Peyer's patch (tissue), 4 donors: ENCODE measurements at regions not wholly inside any gene's neighbourhood (a gene's known extent, or its start where the extent isn't known, plus 50 kb on each side); places are given as distances from the start of the nearest gene placed in this dataset.
"Not testable (repeated sequence)": the region's sequence is repeated elsewhere in the genome, so short reads cannot be mapped to it uniquely, and the experiment has no call there.

ENCODE experiments used
- CTCF ChIP-seq, 6 experiments: fragments of 450-650 bp in 4 of 6; fragments of 200-600 bp in 2 of 6; sonication (generic) in 1 of 6; IDR thresholded peaks; one replicate each; pipeline ENCODE4 v1.5.1; 2017 to 2019; ENCODE audit warnings: antibody characterized with exemption in 6 of 6, mild to moderate bottlenecking in 3 of 6, moderate library complexity in 1 of 6
- POLR2A ChIP-seq, 2 donors: fragments of 450-650 bp; IDR thresholded peaks; one replicate each; pipeline ENCODE4 v1.5.1; 2017; ENCODE audit warnings: antibody characterized with exemption in 2 of 2, mild to moderate bottlenecking in 2 of 2, moderate library complexity in 2 of 2

- TF ChIP-seq CTCF, POLR2A (IDR thresholded peaks at IDR 0.05): not testable (repeated sequence)
These were observed 134.3 kb downstream of the TNFRSF13B start for GRCh38 chr17:16837468-16838266.
